Activated CD8-positive, alpha-beta T cell treated with anti-CD3 and anti-CD28 coated beads for 36 hours (primary cell): ENCODE measurements at regions not wholly inside any gene's neighbourhood (a gene's known extent, or its start where the extent isn't known, plus 50 kb on each side); places are given as distances from the start of the nearest gene placed in this dataset.
A peak's percentile ranks its signal among the peaks of the same experiment; 100 is the strongest.

Experiments
- ATAC-seq: fragments of 200-7000 bp; cut with Tn5 transposase; one replicate; pipeline ENCODE4 v1.10.0; 2021; ENCODE audit warnings: mild to moderate bottlenecking, moderate library complexity
- CTCF ChIA-PET: fragments of 350-600 bp; sonication (Branson Sonifier 250); formaldehyde crosslinking; loops from one replicate; lab custom pipeline; 2021; ENCODE audit warnings: antibody characterized with exemption; lab: Charles Lee
- POLR2A ChIA-PET: fragments of 350-600 bp; sonication (Branson Sonifier 250); formaldehyde crosslinking; loops from one replicate; lab custom pipeline; 2021; ENCODE audit warnings: antibody characterized with exemption; lab: Charles Lee
- DNase-seq: peaks from one replicate; pipeline ENCODE4 v3.0.0-alpha.2; 2020
- H3K27ac Mint-ChIP-seq: one replicate; pipeline ENCODE4 v1.8.0; 2021; ENCODE audit warnings: mild to moderate bottlenecking, mixed read lengths
- H3K27me3 Mint-ChIP-seq: one replicate; pipeline ENCODE4 v1.8.0; 2021; ENCODE audit warnings: mixed read lengths
- H3K36me3 Mint-ChIP-seq: one replicate; pipeline ENCODE4 v1.8.0; 2021; ENCODE audit warnings: low read depth, mixed read lengths
- H3K4me1 Mint-ChIP-seq: one replicate; pipeline ENCODE4 v1.8.0; 2021; ENCODE audit warnings: low read depth, mixed read lengths
- H3K4me3 Mint-ChIP-seq: one replicate; pipeline ENCODE4 v1.8.0; 2021; ENCODE audit warnings: mild to moderate bottlenecking, moderate library complexity, mixed read lengths
- H3K9me3 Mint-ChIP-seq: one replicate; pipeline ENCODE4 v1.8.0; 2021; ENCODE audit warnings: mixed read lengths
- CTCF ChIP-seq: fragments of 200-600 bp; IDR thresholded peaks from one replicate; pipeline ENCODE4 v1.8.0; 2022; ENCODE audit warnings: antibody characterized with exemption, mild to moderate bottlenecking
- intact Hi-C: fragments of 100-400 bp; cut with micrococcal nuclease; formaldehyde crosslinking; loops from one replicate; pipeline ENCODE4 v1.10.0; 2022

GRCh38 chrX:124208660-124209059 is 123.8 kb upstream of the TEX13D start:
- Mint-ChIP-seq H3K9me3 (no peaks in the 10 kb centered on the region), H3K4me3 (no peak overlapping the region), H3K4me1 (peaks cover 21% of the 10 kb centered on the region), H3K36me3 (no peaks in the 10 kb centered on the region), H3K27me3 (no peaks in the 10 kb centered on the region), H3K27ac (no peak overlapping the region)
- POLR2A ChIA-PET: no interaction called here
- DNase-seq (no peak), ATAC-seq (no peak)
- CTCF ChIA-PET: no interaction called here
- no peak for TF ChIP-seq CTCF
- intact Hi-C loops: no loop called here

- Mint-ChIP-seq H3K27ac (no peak overlapping the region), H3K9me3 (peaks cover under 1% of the 10 kb centered on the region), H3K4me3 (no peak overlapping the region), H3K27me3 (no peaks in the 10 kb centered on the region), H3K36me3 (peaks cover under 1% of the 10 kb centered on the region), H3K4me1 (peaks cover 31% of the 10 kb centered on the region)
- intact Hi-C loops: no loop called here
- TF ChIP-seq CTCF: no peak
- ATAC-seq: no peak
- CTCF ChIA-PET: interaction anchor here (1.0 to 2.0 kb wide), 5 partner anchors 10 to 196 kb away, joined by 3 to 10 read pairs (median 6); partner anchors contain the start of gene SH2D1A
- no peak for DNase-seq
- POLR2A ChIA-PET: no interaction called here
Measured at GRCh38 chrX:124209792-124210576, 122.5 kb upstream of the TEX13D start.

DNA sequence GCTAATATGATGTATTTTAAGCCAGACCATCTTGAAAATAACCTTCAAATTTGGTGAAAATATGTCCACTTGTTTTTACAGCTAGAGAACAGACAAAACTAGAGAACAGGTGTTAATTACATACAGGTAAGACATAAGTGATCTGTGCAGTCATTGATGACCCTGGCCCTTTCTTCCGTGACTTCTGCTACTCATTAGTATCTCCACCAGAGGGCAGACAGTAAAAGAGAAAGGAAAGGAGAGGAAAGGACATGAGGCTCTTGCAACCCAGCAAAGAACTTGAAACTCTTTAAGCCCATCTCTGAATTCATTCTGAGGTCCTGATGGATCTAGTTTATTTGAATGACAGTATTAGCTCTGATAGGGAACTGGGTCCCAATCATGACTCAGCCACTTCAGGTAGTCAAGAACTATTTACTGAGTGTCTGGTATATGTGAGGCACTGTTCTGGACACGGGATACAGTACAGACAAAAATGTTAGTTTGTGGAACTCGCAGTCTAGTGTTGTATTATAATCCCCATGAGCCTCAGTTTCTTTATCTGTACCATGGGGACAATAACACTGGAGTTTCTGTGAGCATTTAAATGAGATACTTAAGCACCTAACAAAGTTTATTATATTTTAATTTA is 121.0 kb upstream of the TEX13D start:
- Mint-ChIP-seq H3K27ac (no peak overlapping the region), H3K36me3 (peaks cover 6% of the 10 kb centered on the region), H3K4me3 (peak overlapping the region; percentile 19), H3K9me3 (peaks cover 2% of the 10 kb centered on the region), H3K4me1 (peaks cover 45% of the 10 kb centered on the region), H3K27me3 (no peaks in the 10 kb centered on the region)
- DNase-seq (peak; percentile 24), ATAC-seq (peak; percentile 58)
- POLR2A ChIA-PET: interaction anchor here (1.2 to 1.9 kb wide), 2 partner anchors 133 to 137 kb away, joined by 3 to 5 read pairs; no protein-coding TSS in a partner anchor
- intact Hi-C loops: no loop called here
- CTCF ChIA-PET: interaction anchor here (0.7 to 2.0 kb wide), 16 partner anchors 11 to 200 kb away, joined by 3 to 10 read pairs (median 4); partner anchors contain the start of gene SH2D1A
- TF ChIP-seq CTCF: peak; percentile 45

- peaks cover 6% of the 10 kb centered on the region for H3K36me3 Mint-ChIP-seq
- DNase-seq (peak; percentile 60), ATAC-seq (peak; percentile 52)
- ChIA-PET CTCF (interaction anchor here (1.5 to 1.7 kb wide), 2 partner anchors 25 to 172 kb away, joined by 3 to 4 read pairs; no protein-coding TSS in a partner anchor), POLR2A (interaction anchor here (1.2 to 1.9 kb wide), 2 partner anchors 132 to 136 kb away, joined by 3 to 5 read pairs; no protein-coding TSS in a partner anchor)
- intact Hi-C loops: no loop called here
- peaks cover 2% of the 10 kb centered on the region for H3K9me3 Mint-ChIP-seq
- H3K4me3 Mint-ChIP-seq: peak overlapping the region; percentile 10
- no peaks in the 10 kb centered on the region for H3K27me3 Mint-ChIP-seq
- peaks cover 57% of the 10 kb centered on the region for H3K4me1 Mint-ChIP-seq
- peak overlapping the region; percentile 68 for H3K27ac Mint-ChIP-seq
- TF ChIP-seq CTCF: no peak
Measured at GRCh38 chrX:124212622-124213021, 119.8 kb upstream of the TEX13D start.
